ENCODE measurements at regions not wholly inside any gene's neighbourhood (a gene's known extent, or its start where the extent isn't known, plus 50 kb on each side); places are given as distances from the start of the nearest gene placed in this dataset.

GRCh38 chr20:19832875-19833274 is 74.8 kb downstream of the RIN2 start:
- POLR2A ChIA-PET, result no interaction called here
- Histone ChIP-seq H3K9me3 (ENCODE audit: control insufficient read depth, insufficient read depth, low read depth, low read length) (no peaks in the 10 kb centered on the region), H3K36me3 (ENCODE audit: control insufficient read depth in 2 of 2, insufficient read depth in 1 of 2, low read length in 2 of 2) (no peaks in the 10 kb centered on the region), H3K4me3 (ENCODE audit: low read depth, low read length) (no peak overlapping the region), H3K4me1 (ENCODE audit: control insufficient read depth, insufficient read depth, low read length) (no peaks in the 10 kb centered on the region), H3K27ac (ENCODE audit: extremely low read depth, low read depth, low read length) (no peak overlapping the region)
- CTCF ChIA-PET, result interaction anchor here (0.6 kb wide), 1 partner anchor 130 kb away, joined by 3 read pairs; no protein-coding TSS in a partner anchor
- peak; percentile 87 for TF ChIP-seq EGR2 (tag by site-specific recombination; IDR thresholded peaks at IDR 0.05; ENCODE audit: low read depth)
- TF ChIP-seq ZFHX2 (tag by site-specific recombination; conservative IDR thresholded peaks at IDR 0.05), result peak; percentile 55
- no peak for TF ChIP-seq ZNF768 (tag by site-specific recombination; IDR thresholded peaks at IDR 0.05)

- Histone ChIP-seq H3K4me1 (ENCODE audit: control insufficient read depth, insufficient read depth, low read length) (no peaks in the 10 kb centered on the region), H3K36me3 (ENCODE audit: control insufficient read depth in 2 of 2, insufficient read depth in 1 of 2, low read length in 2 of 2) (no peaks in the 10 kb centered on the region), H3K9me3 (ENCODE audit: control insufficient read depth, insufficient read depth, low read depth, low read length) (no peaks in the 10 kb centered on the region), H3K27ac (ENCODE audit: extremely low read depth, low read depth, low read length) (no peak overlapping the region), H3K4me3 (ENCODE audit: low read depth, low read length) (no peak overlapping the region)
- POLR2A ChIA-PET, result no interaction called here
- no peak for TF ChIP-seq ZNF623 (tag by site-specific recombination; IDR thresholded peaks at IDR 0.05)
- no peak for TF ChIP-seq ZNF76 (tag by site-specific recombination; IDR thresholded peaks at IDR 0.05; ENCODE audit: borderline replicate concordance, low read depth)
- TF ChIP-seq HIC1 (tag by site-specific recombination; IDR thresholded peaks at IDR 0.05), result no peak
- no peak for TF ChIP-seq ZNF624 (tag by site-specific recombination; IDR thresholded peaks at IDR 0.05)
- no peak for TF ChIP-seq ZNF580 (tag by site-specific recombination; IDR thresholded peaks at IDR 0.05)
- TF ChIP-seq ZNF660 (tag by site-specific recombination; IDR thresholded peaks at IDR 0.05), result no peak
- no peak for TF ChIP-seq PRDM1 (tag by site-specific recombination; IDR thresholded peaks at IDR 0.05)
- TF ChIP-seq ZNF629 (tag by site-specific recombination; IDR thresholded peaks at IDR 0.05), result no peak
- TF ChIP-seq ZNF169 (tag by site-specific recombination; IDR thresholded peaks at IDR 0.05), result no peak
- no peak for TF ChIP-seq ZNF510 (tag by site-specific recombination; IDR thresholded peaks at IDR 0.05; ENCODE audit: insufficient replicate concordance)
- TF ChIP-seq KLF16 (tag by site-specific recombination; IDR thresholded peaks at IDR 0.05), result no peak
- no peak for TF ChIP-seq ZNF146 (tag by site-specific recombination; IDR thresholded peaks at IDR 0.05)
- TF ChIP-seq ZSCAN16 (tag by site-specific recombination; IDR thresholded peaks at IDR 0.05), result no peak
- no peak for TF ChIP-seq ZNF473 (tag by site-specific recombination; IDR thresholded peaks at IDR 0.05)
- TF ChIP-seq SP7 (tag by site-specific recombination; IDR thresholded peaks at IDR 0.05), result no peak
- no peak for TF ChIP-seq ZNF26 (tag by site-specific recombination; IDR thresholded peaks at IDR 0.05)
- TF ChIP-seq ZBTB6 (tag by site-specific recombination; IDR thresholded peaks at IDR 0.05), result no peak
- CTCF ChIA-PET, result interaction anchor here (0.6 kb wide), 1 partner anchor 131 kb away, joined by 3 read pairs; no protein-coding TSS in a partner anchor
Observed at GRCh38 chr20:19833395-19833794, 75.3 kb downstream of the RIN2 start.

Data from HEK293 (cell line).